Central memory CD4-positive, alpha-beta T cell (primary cell): ENCODE measurements at regions not wholly inside any gene's neighbourhood (a gene's known extent, or its start where the extent isn't known, plus 50 kb on each side); places are given as distances from the start of the nearest gene placed in this dataset.

Experiments
- DNase-seq: peaks from one replicate; pipeline ENCODE4 v3.0.0; 2022

GRCh38 chr20:48100483-48100882 is 315.2 kb upstream of the SULF2 start:
- DNase-seq, result no peak

GRCh38 chr20:48098866-48099265 is 313.6 kb upstream of the SULF2 start:
- DNase-seq, result no peak

GRCh38 chr20:48098099-48098498 is 312.8 kb upstream of the SULF2 start:
- DNase-seq, result no peak

- DNase-seq, result no peak
Measured at GRCh38 chr20:48096957-48097890, 311.9 kb upstream of the SULF2 start.

GRCh38 chr20:48096212-48096875 is 311.1 kb upstream of the SULF2 start:
- no peak for DNase-seq

GRCh38 chr20:48094944-48095343 is 309.7 kb upstream of the SULF2 start:
- no peak for DNase-seq

- no peak for DNase-seq
Measured at GRCh38 chr20:48094196-48094749, 309.0 kb upstream of the SULF2 start.

GRCh38 chr20:48092596-48093280 is 307.5 kb upstream of the SULF2 start:
- DNase-seq, result no peak

- no peak for DNase-seq
Measured at GRCh38 chr20:48090784-48091183, 305.5 kb upstream of the SULF2 start.

GRCh38 chr20:48090314-48090713 is 305.0 kb upstream of the SULF2 start:
- DNase-seq, result no peak

- DNase-seq, result no peak
Measured at GRCh38 chr20:48080583-48080982, 295.3 kb upstream of the SULF2 start.

GRCh38 chr20:48079028-48079427 is 293.7 kb upstream of the SULF2 start:
- no peak for DNase-seq

GRCh38 chr20:48076747-48077146 is 291.5 kb upstream of the SULF2 start:
- no peak for DNase-seq

- DNase-seq, result no peak
Measured at GRCh38 chr20:48076247-48076646, 291.0 kb upstream of the SULF2 start.

- no peak for DNase-seq
Measured at GRCh38 chr20:48075591-48076174, 290.4 kb upstream of the SULF2 start.

GRCh38 chr20:48070991-48071652 is 285.8 kb upstream of the SULF2 start:
- DNase-seq, result no peak

- DNase-seq, result no peak
Measured at GRCh38 chr20:48069596-48069995, 284.3 kb upstream of the SULF2 start.

GRCh38 chr20:48066851-48067250 is 281.6 kb upstream of the SULF2 start:
- DNase-seq, result no peak

- no peak for DNase-seq
Measured at GRCh38 chr20:48066246-48066645, 281.0 kb upstream of the SULF2 start.

GRCh38 chr20:48065833-48066232 is 280.6 kb upstream of the SULF2 start:
- no peak for DNase-seq

- no peak for DNase-seq
Measured at GRCh38 chr20:48064929-48065328, 279.6 kb upstream of the SULF2 start.
